ENCODE measurements at regions not wholly inside any gene's neighbourhood (a gene's known extent, or its start where the extent isn't known, plus 50 kb on each side); places are given as distances from the start of the nearest gene placed in this dataset.

- no peak for TF ChIP-seq POLR2A (IDR thresholded peaks at IDR 0.05)
- TF ChIP-seq, protein P1, sequence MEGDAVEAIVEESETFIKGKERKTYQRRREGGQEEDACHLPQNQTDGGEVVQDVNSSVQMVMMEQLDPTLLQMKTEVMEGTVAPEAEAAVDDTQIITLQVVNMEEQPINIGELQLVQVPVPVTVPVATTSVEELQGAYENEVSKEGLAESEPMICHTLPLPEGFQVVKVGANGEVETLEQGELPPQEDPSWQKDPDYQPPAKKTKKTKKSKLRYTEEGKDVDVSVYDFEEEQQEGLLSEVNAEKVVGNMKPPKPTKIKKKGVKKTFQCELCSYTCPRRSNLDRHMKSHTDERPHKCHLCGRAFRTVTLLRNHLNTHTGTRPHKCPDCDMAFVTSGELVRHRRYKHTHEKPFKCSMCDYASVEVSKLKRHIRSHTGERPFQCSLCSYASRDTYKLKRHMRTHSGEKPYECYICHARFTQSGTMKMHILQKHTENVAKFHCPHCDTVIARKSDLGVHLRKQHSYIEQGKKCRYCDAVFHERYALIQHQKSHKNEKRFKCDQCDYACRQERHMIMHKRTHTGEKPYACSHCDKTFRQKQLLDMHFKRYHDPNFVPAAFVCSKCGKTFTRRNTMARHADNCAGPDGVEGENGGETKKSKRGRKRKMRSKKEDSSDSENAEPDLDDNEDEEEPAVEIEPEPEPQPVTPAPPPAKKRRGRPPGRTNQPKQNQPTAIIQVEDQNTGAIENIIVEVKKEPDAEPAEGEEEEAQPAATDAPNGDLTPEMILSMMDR (IDR thresholded peaks at IDR 0.05): no peak
Measured at GRCh38 chr4:28792917-28793597, 1927.1 kb upstream of the PCDH7 start.
